GM18498 (cell line): ENCODE measurements at regions not wholly inside any gene's neighbourhood (a gene's known extent, or its start where the extent isn't known, plus 50 kb on each side); places are given as distances from the start of the nearest gene placed in this dataset.
A peak's percentile ranks its signal among the peaks of the same experiment; 100 is the strongest.

Experiments
- ATAC-seq: cut with Tn5 transposase; IDR thresholded peaks from one replicate; pipeline ENCODE4 v1.9.1; 2021; ENCODE audit warnings: mild to moderate bottlenecking, moderate library complexity; ENCODE audit not compliant: unreplicated experiment

DNA sequence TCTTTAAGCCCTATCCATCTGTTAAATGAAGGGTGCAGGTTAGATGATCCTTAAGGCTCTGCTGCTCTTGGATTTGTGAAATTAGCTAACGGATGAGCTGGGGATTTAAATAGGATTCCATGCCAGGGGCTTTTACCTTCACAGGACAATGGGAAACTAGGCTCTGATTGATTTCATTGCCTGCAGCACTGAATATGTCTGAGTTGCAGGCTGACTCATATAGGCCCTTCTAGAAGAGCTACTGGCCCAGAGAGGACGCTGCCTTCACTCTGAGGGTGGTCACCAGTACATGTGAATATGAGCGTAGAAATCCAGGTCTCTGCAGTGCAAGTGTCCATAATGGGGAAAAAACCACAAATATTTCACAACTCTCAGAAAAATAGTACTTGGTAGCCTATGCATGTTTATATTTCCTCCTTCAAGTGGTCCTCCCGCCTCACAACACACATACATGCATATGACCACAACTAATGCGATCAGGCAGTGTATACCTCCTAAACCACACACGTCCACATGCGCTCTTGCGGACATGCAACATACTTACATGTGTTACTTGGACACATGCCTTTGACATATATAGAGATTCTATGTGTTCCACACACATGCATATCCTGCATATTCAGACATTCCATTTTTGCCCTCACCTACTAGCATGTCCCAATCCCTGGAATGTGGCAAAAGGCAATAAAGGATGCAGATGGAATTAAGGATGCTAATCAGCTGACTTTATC, 233.8 kb upstream of the JUN start:
- no peak for ATAC-seq

DNA sequence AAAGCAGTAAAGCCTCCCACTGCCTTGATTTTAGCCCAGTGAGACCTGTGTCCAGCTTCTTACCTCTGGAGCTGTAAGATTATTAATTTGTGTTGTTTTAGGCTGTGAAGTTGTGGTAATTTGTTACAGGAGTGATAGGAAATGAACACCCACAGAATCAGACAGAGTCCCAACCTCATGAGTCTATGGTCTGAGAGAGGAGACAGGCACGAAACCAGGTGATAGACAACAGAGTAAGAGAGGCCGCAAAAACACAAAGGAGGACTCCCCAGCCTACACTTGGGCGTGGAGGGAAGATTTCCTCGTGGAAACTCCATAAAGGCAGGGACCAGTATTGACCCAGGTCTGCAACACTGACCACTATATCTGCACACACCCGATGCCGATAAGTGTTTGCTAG, 234.6 kb upstream of the JUN start:
- ATAC-seq: no peak

DNA sequence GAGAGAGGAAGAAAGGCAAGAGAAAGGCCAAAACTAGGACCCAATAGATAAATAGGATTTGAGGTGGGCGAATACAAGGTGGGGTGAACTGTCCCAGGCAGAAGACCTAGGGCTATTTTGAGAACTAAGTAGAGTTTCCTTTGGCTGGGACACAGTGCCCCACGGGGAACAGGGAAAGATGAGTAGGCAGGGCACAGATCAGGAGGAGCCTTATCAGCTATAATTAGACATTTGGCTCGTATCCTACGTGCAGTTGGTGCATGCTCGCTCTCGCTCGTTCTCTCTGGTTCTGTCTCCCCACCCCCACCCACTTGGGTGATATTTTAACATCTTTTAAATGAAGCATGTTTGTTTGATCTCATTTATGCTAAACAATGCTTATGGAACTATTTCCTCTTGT, 235.0 kb upstream of the JUN start:
- no peak for ATAC-seq

DNA sequence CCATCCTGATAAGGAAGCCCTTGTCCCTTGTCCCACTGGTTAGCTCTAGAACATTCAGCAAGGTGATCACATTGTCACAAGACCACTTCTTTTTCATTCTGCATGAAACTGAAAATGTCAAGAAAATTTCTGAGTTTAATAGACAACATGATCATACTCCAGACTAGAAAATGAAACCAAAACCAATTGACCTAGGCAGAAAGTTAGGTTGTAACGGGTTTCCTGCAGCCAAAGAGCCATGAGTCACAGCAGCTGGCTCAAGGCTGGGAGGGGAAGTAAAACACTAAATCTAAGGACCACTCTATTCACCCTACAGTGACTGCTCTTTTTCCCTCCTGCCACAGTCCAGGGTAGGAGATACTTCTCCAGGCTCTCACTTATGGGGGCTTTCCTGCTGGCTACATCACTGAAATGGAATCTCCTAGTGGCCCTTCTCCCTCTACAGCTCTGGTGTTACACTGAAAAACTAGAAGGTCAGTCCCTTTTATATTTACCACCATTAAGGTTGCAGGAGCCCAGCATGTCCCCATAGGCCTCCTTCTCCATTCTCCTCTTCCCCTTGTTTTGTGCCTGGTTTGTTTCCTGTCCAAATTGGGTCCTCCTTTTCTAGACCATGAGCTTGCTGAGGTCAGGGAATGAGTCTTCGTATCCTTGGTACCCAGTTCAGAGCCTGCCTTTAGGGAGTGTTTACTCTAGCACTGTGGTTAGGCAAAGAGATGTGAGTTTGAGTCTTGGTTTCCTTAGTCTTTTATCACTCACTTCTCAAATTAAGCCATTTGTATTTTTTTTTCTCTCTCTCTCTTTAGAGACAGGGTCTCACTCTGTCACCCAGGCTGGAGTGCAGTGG, 236.5 kb upstream of the JUN start:
- ATAC-seq: peak; percentile 94

DNA sequence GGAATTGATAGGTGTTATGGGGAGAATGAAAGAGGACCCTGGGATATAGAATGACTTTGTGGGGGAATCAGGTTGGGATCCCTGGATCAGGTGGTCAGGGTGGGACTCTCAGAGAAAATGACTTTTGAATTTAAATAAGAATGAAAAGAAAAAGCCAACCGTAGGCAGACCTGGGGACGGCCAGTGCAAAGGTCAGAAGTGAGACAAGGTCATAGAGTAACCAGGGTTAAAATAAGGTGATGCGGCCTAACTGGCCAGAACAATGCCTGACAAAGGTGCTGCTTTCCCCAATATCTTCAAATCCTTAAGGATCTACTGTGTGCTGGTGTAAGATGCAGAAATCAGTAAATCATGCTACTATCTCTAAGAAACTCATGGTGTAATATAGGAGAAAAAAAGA, 238.4 kb upstream of the JUN start:
- no peak for ATAC-seq

DNA sequence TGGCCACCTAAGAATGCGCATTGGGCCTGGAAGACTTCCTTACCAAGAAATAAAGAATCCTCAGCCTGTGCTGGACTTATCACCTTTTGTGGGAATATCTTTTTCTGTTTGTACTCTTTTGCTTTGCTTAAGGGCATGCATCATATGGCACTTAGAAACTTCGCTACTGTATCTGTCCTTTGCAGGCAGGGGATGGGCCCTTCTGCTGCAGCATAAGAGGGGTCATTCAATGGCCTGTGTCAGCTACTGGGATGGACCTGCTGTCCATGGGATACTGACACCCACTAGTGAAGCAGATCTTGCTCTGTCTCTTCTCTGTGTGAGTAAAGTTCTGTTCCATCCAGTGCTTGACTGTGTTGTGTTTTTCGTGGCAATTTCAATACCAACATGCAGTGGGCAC, 239.0 kb upstream of the JUN start:
- no peak for ATAC-seq

DNA sequence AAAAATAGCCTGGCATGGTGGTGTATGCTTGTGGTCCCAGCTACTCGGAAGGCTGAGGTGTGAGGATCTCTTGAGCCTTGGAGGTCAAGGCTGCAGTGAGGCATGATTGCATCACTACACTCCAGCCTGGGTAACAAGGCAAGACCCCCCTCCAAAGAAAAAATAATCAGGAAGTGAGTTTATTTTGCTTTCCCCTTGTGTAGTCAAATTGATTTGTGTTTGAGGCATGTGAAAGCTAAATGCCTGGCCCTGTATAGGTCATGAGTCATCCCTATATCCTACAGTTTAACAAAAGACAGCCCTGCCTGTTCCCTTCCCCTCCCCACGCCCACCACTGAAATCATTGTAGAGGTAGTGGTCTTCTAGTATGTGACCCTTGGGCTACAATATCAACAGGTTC, 241.4 kb upstream of the JUN start:
- no peak for ATAC-seq

DNA sequence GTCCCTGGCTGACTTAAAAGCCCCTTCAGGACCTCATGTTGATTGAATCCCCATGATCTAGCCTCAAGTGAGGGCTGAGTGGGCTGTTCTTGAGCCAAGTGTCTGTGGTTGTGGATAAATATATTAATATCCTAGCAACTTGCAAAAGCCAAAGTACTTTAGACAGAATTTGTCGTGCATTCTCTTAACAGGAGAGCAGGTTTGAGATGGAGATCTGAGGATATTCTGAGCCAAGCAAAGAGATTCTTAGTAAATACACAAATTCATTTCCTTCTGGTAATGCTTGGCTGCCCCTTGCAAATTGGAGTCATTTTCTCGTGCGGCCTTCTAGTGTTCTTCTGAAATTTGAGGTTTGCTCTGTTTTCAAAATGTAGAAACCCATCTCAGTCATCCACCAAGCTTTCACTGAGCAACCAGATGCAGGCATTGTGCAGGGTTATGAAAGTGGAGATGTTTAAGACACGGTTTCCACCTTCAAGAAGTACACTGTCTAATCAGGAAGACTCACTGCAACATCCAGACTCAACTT, 242.1 kb upstream of the JUN start:
- peak; percentile 95 for ATAC-seq

DNA sequence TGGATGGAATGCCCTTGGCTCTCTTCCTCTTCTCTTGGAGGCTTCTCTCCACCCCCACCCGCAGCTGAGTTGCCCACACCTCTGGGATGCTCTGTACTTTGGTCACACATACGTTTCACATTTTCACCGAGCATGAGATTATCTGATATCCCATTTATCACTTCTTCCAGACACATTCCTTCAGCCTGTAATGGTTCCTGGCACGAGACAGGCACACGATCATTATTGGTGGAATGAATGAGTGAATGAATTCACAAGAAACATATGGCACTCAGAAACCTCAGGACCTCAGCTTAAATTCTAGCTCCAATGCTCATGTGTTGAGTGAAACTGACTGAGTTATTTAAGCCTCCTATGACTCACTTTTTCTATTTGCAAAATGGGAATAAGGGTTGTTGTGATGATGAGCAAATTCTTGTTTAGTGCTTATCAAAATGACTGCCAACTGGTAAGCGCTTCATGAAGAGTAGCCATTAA, 242.7 kb upstream of the JUN start:
- ATAC-seq: peak; percentile 26

DNA sequence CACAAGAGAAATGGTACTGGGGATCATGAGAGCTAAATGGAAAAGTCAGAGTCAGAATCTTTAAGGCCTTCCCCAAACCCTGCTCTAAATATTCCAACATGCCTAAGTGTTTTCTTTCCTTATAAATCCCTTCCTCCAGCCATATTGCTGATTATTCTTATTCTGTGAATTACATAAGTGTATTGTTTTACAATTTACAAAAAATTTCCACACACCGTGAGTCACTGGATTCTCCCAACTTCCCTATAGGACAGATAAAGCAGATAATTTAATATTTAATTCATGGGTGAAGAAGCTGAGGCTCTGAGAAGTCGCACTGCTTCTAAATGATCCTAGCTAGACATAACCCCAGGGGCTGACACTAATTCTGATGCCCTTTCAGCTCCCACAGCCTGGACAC, 243.3 kb upstream of the JUN start:
- ATAC-seq: no peak

DNA sequence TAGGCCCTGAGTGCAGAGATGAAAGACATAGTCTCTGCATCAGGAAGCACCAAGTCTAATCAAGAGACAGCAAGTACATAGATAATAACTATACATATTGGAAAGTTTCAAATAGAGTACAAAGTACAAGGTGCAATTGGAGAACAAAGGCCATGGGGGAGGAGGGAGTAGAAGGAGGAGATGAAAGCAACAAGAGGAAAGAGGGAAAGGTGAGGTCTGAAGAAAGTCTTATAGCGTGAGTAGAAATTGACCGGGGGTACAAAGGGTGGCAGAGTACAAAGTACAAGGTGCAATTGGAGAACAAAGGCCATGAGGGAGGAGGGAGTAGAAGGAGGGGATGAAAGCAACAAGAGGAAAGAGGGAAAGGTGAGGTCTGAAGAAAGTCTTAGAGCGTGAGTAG, 244.2 kb upstream of the JUN start:
- no peak for ATAC-seq

DNA sequence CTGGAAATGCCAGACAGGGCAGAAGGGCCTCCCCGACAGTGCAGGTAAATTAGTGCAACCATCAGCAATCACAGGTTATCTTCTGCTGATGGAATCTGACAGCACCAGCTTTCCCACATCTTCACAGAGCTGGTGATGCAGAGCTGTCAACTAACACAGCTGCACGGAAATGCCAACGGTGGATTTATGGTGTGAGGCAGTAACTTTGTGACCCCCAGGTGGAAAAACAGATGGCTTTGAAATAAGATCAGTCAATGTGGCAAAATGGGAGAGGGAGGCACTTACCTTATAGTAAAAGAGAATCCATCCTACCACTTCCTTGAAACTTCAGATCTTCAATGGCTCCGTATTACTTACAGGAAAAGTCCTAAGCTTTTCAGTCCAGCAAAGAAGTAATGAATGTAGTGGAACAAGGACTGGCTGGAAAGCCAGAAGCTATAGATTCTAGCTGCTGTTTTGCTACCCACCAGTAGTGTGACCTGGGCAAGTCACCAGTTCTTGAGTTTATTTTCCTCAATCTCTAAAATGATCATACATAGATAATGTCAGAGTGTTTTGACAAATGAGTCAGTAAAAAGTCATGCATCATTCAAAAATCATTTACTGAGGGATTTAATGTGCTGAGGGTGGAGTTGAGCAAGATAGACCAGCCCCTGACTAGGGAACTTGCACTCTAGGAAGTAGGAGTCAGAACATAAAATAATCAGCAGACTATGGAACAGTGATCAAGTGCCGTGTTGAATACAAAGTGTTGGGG, 245.7 kb upstream of the JUN start:
- no peak for ATAC-seq

DNA sequence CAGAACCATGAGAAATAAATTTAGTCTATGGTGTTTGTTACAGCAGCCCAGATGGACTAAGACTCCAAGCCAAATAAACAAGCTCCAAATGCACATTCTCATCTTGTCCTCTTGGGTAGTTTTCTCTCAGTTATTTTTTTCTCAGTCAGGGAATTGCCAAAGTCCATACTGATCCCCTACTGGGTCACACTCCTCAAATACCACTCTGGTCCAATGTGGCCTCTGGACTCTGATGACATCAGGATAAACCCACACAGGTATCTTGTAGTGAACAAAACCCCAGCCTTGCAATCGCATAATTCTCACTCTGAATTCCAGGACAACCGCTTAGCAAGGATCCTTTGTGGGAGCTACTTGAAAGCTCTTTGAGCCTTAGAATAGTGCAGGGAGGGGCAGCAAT, 248.4 kb upstream of the JUN start:
- no peak for ATAC-seq

DNA sequence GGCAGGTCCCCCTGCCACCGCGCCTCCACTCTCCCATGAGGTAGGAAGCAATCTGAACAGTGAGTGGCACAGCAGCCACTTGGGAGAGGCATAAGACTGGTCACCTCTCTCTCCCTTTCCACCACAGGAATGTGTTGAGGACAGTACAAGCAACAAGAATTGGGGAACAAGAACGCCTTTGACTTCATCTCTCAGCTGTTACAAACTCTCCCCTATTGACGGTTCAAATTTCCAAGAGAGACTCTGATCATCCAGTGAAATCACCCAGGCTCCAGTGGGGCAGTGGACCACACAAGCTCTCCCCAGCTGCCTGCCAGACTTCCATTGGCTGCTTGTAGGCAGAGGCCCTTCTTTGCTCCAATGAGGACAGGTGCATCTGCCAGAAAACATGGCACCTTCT, 249.9 kb upstream of the JUN start:
- ATAC-seq: no peak

DNA sequence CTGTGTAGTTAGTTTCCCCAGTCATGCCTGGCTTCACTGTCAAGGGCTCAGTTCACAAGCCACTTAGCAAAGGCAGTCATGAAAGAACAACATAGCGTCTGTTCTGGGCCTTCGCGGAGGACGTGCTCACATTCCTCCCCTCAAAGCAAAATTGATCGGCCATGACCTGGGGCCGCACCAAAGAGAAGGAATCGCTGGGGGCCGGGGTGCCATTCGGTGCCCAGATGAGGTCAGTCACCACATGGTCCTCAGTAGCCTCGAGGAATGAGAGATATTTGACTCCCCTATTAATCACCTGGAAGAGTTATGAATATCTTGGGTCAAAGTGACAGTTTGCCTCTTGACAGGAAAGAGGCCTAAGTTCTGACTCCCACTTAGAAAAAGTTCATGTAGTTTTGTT, 251.1 kb upstream of the JUN start:
- ATAC-seq: no peak

DNA sequence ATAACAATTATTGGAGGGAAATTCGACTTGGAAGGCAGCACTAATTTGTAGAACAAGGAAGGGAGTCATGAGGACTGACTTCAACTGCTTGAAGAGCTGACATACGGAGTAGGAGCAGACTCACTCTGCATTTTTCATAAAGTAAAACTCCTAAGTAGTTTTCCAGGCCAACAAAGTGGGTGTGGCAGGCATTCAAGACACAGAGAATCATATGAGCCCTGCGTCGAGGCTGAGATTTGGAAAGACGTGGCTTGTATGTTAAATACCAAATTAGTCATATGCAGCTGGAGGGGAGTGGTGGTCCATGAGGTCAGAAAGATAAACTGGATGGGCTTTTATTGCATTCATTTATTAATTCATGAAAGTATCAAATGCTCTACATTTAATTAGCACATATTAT, 255.7 kb upstream of the JUN start:
- ATAC-seq: no peak

DNA sequence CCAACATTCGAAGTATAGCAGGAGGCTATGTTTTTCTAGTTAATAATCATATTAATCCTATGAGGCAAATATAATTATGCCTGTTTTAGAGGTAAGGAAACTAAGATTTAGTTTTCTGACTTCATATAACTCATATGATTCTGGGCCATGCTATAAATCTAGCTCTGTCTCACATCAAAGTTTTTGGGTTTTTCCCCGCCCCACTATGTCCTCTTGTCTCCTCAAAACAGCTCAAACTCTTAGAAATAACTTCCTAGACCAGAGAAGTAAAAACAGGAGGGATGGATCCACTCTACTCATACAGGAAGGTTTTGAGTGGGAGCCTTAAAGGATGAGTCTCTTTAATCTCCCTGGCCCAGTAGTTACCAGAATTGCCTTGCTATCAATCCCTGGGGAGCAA, 256.4 kb upstream of the FGGY start:
- no peak for ATAC-seq

DNA sequence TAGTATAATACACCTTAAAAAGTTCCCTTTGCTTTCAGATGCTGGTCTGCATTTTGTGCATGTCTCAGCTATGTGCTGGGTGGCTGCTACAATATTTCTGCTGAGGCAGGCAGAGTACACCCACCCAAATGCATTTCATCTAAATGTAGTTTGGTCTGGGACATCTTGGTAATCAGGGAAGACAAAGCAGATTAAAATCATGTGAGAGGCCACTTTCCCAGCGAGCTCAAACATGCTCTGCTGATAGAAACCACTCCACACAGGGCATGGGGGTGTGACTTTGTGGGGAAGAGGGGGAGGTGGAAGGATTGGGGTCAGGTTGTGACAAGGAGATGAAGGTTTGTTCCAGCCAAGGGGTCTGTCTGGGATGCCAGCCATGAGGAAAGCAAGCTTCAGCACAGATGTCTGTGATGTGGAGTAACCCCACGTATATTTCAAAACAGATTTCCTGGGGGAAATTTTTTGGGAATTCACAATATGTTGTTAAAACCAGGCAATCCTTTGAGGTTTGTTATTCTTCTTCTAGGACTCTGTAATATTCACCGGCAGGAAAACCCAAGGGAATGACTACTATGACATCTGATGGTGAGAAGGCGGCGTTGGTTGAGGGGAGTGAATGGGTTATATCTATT, 255.1 kb upstream of the FGGY start:
- no peak for ATAC-seq

DNA sequence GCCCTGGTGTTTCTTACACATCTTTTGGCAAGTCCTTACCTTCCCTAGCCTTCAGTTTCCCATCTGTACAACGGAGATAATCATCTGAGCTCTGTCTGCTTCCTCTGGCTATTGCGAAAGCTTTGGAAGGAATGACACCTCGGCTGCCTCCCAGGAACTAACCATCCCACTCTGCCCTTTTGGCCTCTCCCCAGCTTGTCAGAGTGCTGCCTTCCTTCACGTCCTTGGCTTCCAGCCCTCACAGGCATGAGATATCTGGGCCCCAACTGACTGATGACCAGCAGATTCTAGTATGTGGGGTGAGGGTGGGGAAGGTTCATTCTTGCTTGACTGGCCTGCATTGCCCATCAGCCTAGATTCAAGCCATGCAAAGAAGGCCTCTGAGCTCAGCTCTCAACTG, 253.1 kb upstream of the FGGY start:
- no peak for ATAC-seq

DNA sequence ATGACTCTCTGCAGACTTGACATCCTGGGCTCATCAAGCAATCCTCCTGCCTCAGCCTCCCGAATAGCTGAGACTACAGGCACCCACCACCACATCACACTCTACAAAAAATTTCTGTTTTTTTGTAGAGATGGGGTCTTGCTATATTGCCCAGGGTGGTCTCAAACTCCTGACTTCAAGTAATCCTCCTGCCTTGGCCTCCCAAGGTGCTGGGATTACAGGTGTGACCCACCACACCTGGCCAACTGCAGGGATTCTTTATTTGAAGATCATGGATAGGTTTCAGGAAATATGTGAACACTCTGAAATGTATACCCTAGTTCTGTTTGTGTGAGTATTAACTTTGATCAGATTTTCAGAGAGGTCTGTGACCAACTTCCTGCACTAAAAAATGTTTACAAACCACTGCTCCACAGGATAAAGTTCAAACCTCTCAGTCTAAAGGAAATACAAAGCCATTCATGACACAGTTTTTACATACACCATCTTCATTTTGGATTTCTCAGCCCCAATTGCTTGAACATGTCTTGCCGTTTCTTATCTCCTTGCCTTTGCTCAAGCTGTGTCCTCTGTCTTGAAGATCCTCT, 252.3 kb upstream of the FGGY start:
- ATAC-seq: no peak

DNA sequence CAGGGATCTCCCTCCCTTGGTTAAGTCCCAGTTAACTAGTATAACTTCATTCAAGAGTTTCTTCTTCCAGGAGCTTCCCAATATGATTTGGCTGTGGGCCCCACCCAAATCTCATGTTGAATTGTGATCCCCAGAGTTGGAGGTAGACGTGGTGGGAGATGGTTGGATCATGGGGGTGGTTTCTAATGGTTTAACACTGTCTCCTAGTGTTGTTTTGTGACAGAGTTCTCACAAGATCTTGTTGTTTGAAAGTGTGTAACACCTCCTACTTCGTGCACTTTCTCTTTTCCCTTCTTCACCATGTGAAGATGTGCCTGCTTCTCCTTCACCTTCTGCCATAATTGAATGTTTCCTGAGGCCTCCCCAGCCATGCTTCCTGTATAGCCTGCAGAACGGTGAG, 251.8 kb upstream of the FGGY start:
- no peak for ATAC-seq
